Fibroblast of pulmonary artery (primary cell): ENCODE measurements at regions not wholly inside any gene's neighbourhood (a gene's known extent, or its start where the extent isn't known, plus 50 kb on each side); places are given as distances from the start of the nearest gene placed in this dataset.

ENCODE experiments used
- DNase-seq: peaks from one replicate; pipeline ENCODE4 v3.0.0-alpha.2; 2010; ENCODE audit warnings: low read depth
- H3K4me3 ChIP-seq: replicated peaks from 2 replicates; pipeline ENCODE4 v1.5.1; 2011; ENCODE audit warnings: low read depth, mild to moderate bottlenecking, control low read depth, low read length, moderate library complexity
- CTCF ChIP-seq: IDR thresholded peaks from 2 replicates; pipeline ENCODE4 v1.5.1; 2011; ENCODE audit warnings: mild to moderate bottlenecking, control low read depth, low read length, inconsistent platforms; ENCODE audit errors: missing control alignments

GRCh38 chr2:166637051-166637450, 143.0 kb upstream of the SCN7A start:
- H3K4me3 ChIP-seq = no peak overlapping the region
- DNase-seq = peak; percentile 12
- TF ChIP-seq CTCF = no peak

GRCh38 chr2:166634706-166635105, 140.7 kb upstream of the SCN7A start:
- no peak overlapping the region for H3K4me3 ChIP-seq
- TF ChIP-seq CTCF = no peak
- DNase-seq = no peak

DNA sequence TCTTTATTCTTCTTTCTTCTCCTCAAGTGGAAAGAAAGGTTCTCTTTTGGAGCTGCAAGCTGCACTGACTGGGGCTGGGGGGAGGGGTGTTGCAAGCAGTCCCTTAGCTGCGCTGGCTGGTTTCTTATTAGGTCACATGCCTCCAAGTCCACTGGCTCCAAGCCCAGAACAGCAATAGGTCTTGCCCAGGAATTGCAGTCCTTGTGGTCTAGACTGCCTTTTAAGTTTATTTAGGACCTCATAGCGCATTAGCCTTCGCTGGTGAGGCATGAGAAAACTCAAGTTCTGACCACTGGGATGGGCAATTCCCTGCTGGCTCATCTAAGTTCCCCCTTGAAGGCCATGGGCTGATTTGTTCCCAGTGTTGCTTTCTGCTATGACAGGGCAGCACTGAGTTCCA, 138.6 kb upstream of the SCN7A start:
- no peak overlapping the region for H3K4me3 ChIP-seq
- TF ChIP-seq CTCF = no peak
- DNase-seq = peak; percentile 93

DNA sequence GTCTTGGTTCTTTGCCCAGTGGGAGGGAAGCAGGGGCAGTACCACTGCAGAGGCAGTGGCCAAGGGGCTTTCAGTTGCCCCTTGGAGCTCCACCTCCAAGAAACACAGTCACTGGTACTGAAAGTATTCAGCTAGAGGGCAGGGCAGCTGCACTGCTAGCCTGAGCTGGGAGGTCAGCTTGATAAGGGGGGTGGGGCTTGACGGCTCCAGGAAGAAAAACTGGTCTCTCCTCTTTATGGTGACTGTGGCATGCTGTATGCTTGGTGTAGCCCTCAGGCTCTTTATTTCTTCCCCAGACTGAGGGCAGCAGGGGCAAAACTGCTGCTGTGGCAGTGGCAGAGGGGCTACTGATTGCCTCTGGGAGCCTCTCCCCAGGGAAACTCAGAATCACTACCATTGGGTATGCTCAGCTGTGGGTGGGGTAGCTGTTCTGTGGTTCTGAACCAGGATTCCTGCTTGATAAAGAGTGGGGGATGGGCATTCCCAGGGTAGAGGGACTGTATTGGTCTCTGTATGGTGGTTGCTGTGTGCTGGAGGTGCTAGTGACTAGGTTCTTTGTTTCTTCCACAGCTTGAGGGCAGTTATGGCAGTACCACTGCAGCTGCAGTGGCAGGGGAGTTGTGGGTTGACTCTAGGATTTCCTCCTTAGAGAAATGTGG, 134.6 kb upstream of the SCN7A start:
- DNase-seq = no peak
- no peak overlapping the region for H3K4me3 ChIP-seq

GRCh38 chr2:166627893-166628292, 133.8 kb upstream of the SCN7A start:
- peak; percentile 17 for TF ChIP-seq CTCF
- DNase-seq = peak; percentile 25
- no peak overlapping the region for H3K4me3 ChIP-seq

More for the DNA sequence above, 134.6 kb upstream of the SCN7A start:
- no peak for TF ChIP-seq CTCF

GRCh38 chr2:166625670-166626069, 131.6 kb upstream of the SCN7A start:
- TF ChIP-seq CTCF = no peak
- no peak for DNase-seq

DNA sequence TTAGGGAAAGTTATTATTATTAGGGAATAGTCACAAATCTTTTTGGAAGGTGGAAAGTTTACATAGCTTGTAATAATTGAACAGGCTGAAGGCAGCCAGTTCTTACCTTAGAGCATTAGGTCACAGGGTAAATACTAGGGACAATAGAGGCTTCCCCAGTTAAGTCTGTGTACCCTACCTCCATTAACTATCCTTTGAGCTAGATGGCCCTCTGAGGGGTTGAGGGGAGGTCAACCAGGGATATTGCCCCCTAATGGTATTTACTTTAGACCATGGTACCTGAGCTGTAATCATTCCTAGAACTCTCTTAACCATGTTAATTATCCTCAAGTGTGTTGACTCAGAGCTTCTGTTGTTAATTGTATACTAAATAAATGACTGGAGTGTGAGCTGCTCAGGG, 120.5 kb upstream of the SCN7A start:
- TF ChIP-seq CTCF = no peak
- H3K4me3 ChIP-seq = no peak overlapping the region
- DNase-seq = no peak

More at GRCh38 chr2:166625670-166626069, 131.6 kb upstream of the SCN7A start:
- H3K4me3 ChIP-seq = no peak overlapping the region
